ENCODE measurements at regions not wholly inside any gene's neighbourhood (a gene's known extent, or its start where the extent isn't known, plus 50 kb on each side); places are given as distances from the start of the nearest gene placed in this dataset.

- Histone ChIP-seq H3K9me3 (no peaks in the 10 kb centered on the region), H3K4me3 (no peak overlapping the region), H3K9ac (ENCODE audit: low read depth in 2 of 2, low read length in 2 of 2) (no peak overlapping the region), H3K36me3 (no peaks in the 10 kb centered on the region), H3K27ac (no peak overlapping the region), H3K4me1 (no peaks in the 10 kb centered on the region), H3K27me3 (no peaks in the 10 kb centered on the region)
- no peak for DNase-seq
- TF ChIP-seq, protein P1, sequence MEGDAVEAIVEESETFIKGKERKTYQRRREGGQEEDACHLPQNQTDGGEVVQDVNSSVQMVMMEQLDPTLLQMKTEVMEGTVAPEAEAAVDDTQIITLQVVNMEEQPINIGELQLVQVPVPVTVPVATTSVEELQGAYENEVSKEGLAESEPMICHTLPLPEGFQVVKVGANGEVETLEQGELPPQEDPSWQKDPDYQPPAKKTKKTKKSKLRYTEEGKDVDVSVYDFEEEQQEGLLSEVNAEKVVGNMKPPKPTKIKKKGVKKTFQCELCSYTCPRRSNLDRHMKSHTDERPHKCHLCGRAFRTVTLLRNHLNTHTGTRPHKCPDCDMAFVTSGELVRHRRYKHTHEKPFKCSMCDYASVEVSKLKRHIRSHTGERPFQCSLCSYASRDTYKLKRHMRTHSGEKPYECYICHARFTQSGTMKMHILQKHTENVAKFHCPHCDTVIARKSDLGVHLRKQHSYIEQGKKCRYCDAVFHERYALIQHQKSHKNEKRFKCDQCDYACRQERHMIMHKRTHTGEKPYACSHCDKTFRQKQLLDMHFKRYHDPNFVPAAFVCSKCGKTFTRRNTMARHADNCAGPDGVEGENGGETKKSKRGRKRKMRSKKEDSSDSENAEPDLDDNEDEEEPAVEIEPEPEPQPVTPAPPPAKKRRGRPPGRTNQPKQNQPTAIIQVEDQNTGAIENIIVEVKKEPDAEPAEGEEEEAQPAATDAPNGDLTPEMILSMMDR (IDR thresholded peaks at IDR 0.05): no peak
- intact Hi-C loops (cut with DNase I): no loop called here
These were observed 275.7 kb downstream of the GPR37 start for GRCh38 chr7:124489925-124490324.

DNA sequence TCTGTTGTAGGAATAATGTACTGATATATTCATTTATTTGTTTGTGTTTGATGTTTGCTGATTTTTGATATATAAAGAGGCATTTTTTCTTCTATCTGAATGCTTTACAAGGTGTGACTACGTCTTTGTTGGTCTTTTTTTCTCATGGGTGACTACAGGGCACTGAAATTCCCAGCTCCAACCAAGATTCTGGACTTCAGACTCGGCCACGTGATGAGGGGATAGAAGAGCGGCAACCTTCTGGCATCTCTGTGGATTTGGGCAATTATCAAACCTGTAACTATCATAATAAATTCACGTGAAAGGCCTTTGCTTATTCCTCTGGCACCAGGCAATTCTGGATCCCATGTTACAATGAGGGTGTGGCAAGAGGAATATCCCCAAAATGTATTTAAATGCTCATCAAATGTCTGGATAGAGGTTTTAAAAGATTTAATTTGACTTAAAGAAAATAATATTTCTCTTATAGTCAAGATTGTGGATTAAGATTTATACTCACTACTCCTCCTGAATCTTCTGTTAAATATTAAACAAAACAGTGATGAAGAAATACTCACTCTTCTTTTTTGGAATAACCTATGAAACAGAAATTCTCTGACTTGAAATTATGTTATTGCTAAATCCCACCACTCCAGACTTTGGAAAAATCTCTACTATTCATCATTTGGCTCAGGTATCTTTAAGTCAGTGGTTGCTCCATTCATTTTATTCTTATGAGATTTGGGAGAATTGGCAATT, 276.3 kb downstream of the GPR37 start:
- intact Hi-C loops (cut with DNase I): no loop called here
- no peaks in the 10 kb centered on the region for H3K4me1 ChIP-seq
- no peak overlapping the region for H3K4me3 ChIP-seq
- TF ChIP-seq, protein P1 (IDR thresholded peaks at IDR 0.05): no peak
- no peaks in the 10 kb centered on the region for H3K36me3 ChIP-seq
- DNase-seq: no peak
- H3K27me3 ChIP-seq: no peaks in the 10 kb centered on the region
- no peak overlapping the region for H3K9ac ChIP-seq (ENCODE audit: low read depth in 2 of 2, low read length in 2 of 2)
- no peaks in the 10 kb centered on the region for H3K9me3 ChIP-seq
- no peak overlapping the region for H3K27ac ChIP-seq

- Histone ChIP-seq H3K27ac (no peak overlapping the region), H3K4me1 (no peaks in the 10 kb centered on the region), H3K36me3 (no peaks in the 10 kb centered on the region), H3K9ac (ENCODE audit: low read depth in 2 of 2, low read length in 2 of 2) (no peak overlapping the region), H3K4me3 (no peak overlapping the region), H3K27me3 (no peaks in the 10 kb centered on the region), H3K9me3 (no peaks in the 10 kb centered on the region)
- TF ChIP-seq, protein P1 (IDR thresholded peaks at IDR 0.05): no peak
- intact Hi-C loops (cut with DNase I): no loop called here
- DNase-seq: no peak
These were observed 283.4 kb downstream of the GPR37 start for GRCh38 chr7:124482229-124482628.

DNA sequence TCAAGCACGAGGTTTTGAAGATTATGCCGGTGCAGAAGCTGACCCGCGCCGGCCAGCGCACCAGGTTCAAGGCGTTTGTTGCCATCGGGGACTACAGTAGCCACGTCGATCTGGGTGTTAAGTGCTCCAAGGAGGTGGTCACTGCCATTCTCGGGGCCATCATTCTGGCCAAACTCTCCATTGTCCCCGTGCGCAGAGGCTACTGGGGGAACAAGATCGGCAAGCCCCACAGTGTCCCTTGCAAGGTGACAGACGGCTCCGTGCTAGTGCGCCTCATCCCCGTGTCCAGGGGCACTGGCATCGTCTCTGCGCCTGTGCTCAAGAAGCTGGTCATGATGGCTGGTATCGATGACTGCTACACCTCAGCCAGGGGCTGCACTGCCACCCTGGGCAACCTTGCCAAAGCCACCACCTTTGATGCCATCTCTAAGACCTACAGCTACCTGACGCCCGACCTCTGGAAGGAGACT, 284.7 kb downstream of the GPR37 start:
- Histone ChIP-seq H3K4me3 (no peak overlapping the region), H3K9me3 (no peaks in the 10 kb centered on the region), H3K9ac (ENCODE audit: low read depth in 2 of 2, low read length in 2 of 2) (no peak overlapping the region), H3K4me1 (no peaks in the 10 kb centered on the region), H3K27me3 (no peaks in the 10 kb centered on the region), H3K27ac (no peak overlapping the region), H3K36me3 (no peaks in the 10 kb centered on the region)
- TF ChIP-seq, protein P1 (IDR thresholded peaks at IDR 0.05): no peak
- no peak for DNase-seq
- intact Hi-C loops (cut with DNase I): no loop called here

- no peaks in the 10 kb centered on the region for H3K27me3 ChIP-seq
- H3K4me3 ChIP-seq: no peak overlapping the region
- H3K4me1 ChIP-seq: no peaks in the 10 kb centered on the region
- DNase-seq: no peak
- no peaks in the 10 kb centered on the region for H3K36me3 ChIP-seq
- H3K9me3 ChIP-seq: no peaks in the 10 kb centered on the region
- H3K9ac ChIP-seq (ENCODE audit: low read depth in 2 of 2, low read length in 2 of 2): no peak overlapping the region
- TF ChIP-seq, protein P1 (IDR thresholded peaks at IDR 0.05): no peak
- no peak overlapping the region for H3K27ac ChIP-seq
- intact Hi-C loops (cut with DNase I): no loop called here
These were observed 285.4 kb downstream of the GPR37 start for GRCh38 chr7:124480036-124480820.

Data from colonic mucosa (tissue), 4 donors.